Esophagus muscularis mucosa (tissue), 4 donors: ENCODE measurements at regions not wholly inside any gene's neighbourhood (a gene's known extent, or its start where the extent isn't known, plus 50 kb on each side); places are given as distances from the start of the nearest gene placed in this dataset.

Experiments
- DNase-seq: peaks from one replicate; pipeline ENCODE4 v3.0.0-alpha.2; 2017; ENCODE audit errors: extremely low spot score
- H3K27ac ChIP-seq, 4 donors: fragments of 200-600 bp; sonication (generic); replicated peaks in 1 of 4; 1 replicate in 3 of 4; 2 replicates in 1 of 4; pipeline ENCODE4 v1.5.1; 2016 to 2019; ENCODE audit warnings: mild to moderate bottlenecking in 1 of 4
- H3K27me3 ChIP-seq, 4 donors: fragments of 200-600 bp; sonication (generic); one replicate each; pipeline versions ENCODE4 v1.5.1 to v1.6.0; 2016 to 2019
- H3K36me3 ChIP-seq, 4 donors: fragments of 200-600 bp; sonication (generic); one replicate each; pipeline ENCODE4 v1.5.1; 2016 to 2019
- H3K4me1 ChIP-seq, 4 donors: fragments of 200-600 bp; sonication (generic); one replicate each; pipeline ENCODE4 v1.5.1; 2016 to 2019
- H3K4me3 ChIP-seq, 4 donors: fragments of 200-600 bp; sonication (generic); 1 replicate in 2 of 4; 2 replicates in 2 of 4; pipeline ENCODE4 v1.5.1; 2016 to 2019; ENCODE audit warnings: mild to moderate bottlenecking in 4 of 4, moderate library complexity in 1 of 4
- H3K9me3 ChIP-seq, 4 donors: fragments of 200-600 bp; sonication (generic); 1 replicate in 3 of 4; 2 replicates in 1 of 4; pipeline ENCODE4 v1.5.1; 2016 to 2019
- EP300 ChIP-seq: sonication (generic); formaldehyde crosslinking; IDR thresholded peaks from one replicate; pipeline ENCODE4 v1.6.1; 2017; ENCODE audit warnings: antibody characterized with exemption
- POLR2A ChIP-seq: fragments of 450-650 bp; IDR thresholded peaks from one replicate; pipeline ENCODE4 v1.6.1; 2017; ENCODE audit warnings: antibody characterized with exemption, moderate library complexity, mild to moderate bottlenecking, low read depth
- POLR2AphosphoS5 ChIP-seq, 2 donors: sonication (generic); formaldehyde crosslinking; IDR thresholded peaks; one replicate each; pipeline ENCODE4 v1.6.1; 2017; ENCODE audit warnings: antibody characterized with exemption in 2 of 2
- WGBS: methylation state at CpG from one replicate; pipeline ENCODE4 v1.1.5; 2018; 5-methylcytosine and 5-hydroxymethylcytosine counted together
- intact Hi-C: fragments of 100-400 bp; cut with DNase I; formaldehyde crosslinking; loops from one replicate; pipeline ENCODE4 v1.15.1; 2023
- TF ChIP-seq, protein P1 (sequence below), 3 experiments: fragments of 200-600 bp in 2 of 3; fragments of 450-650 bp in 1 of 3; sonication (generic) in 2 of 3; IDR thresholded peaks; one replicate each; pipeline ENCODE4 v1.5.1; 2017 to 2019; ENCODE audit warnings: antibody characterized with exemption in 3 of 3, mild to moderate bottlenecking in 2 of 3, moderate library complexity in 1 of 3

DNA sequence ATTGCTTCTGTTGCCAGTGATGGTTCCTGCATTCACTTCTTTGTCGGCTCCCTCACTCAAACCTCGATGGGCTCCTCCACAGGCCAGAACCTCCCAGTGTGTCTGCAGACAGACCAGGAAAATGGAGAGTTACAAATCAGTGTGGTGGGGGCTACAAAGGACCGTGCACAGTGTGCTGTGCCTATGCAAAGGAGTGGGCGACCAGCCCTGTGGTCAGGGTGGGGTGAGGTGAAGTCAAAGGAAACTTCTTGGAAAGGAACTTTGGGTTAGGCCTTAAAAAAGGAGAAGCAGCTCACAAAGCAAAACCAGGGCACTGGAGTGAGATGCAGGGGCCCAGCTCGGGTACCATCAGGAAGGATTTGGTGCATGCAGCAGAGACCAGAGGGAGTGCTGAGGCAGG is 304.3 kb upstream of the ZMIZ1 start:
- peaks cover 8 to 41% (median 33%) of the 10 kb centered on the region in 4 donors for H3K4me1 ChIP-seq
- H3K27me3 ChIP-seq = no peaks in the 10 kb centered on the region
- no peak for TF ChIP-seq EP300
- no peak for TF ChIP-seq POLR2A
- TF ChIP-seq, protein P1, sequence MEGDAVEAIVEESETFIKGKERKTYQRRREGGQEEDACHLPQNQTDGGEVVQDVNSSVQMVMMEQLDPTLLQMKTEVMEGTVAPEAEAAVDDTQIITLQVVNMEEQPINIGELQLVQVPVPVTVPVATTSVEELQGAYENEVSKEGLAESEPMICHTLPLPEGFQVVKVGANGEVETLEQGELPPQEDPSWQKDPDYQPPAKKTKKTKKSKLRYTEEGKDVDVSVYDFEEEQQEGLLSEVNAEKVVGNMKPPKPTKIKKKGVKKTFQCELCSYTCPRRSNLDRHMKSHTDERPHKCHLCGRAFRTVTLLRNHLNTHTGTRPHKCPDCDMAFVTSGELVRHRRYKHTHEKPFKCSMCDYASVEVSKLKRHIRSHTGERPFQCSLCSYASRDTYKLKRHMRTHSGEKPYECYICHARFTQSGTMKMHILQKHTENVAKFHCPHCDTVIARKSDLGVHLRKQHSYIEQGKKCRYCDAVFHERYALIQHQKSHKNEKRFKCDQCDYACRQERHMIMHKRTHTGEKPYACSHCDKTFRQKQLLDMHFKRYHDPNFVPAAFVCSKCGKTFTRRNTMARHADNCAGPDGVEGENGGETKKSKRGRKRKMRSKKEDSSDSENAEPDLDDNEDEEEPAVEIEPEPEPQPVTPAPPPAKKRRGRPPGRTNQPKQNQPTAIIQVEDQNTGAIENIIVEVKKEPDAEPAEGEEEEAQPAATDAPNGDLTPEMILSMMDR (IDR thresholded peaks at IDR 0.05) = no peak
- TF ChIP-seq POLR2AphosphoS5 (IDR thresholded peaks at IDR 0.05) = no peak
- intact Hi-C loops = no loop called here
- DNase-seq = no peak
- no peak overlapping the region for H3K4me3 ChIP-seq
- 81% methylated on average over 5 of the region's 5 CpGs for WGBS
- H3K36me3 ChIP-seq = no peaks in the 10 kb centered on the region
- H3K9me3 ChIP-seq = no peaks in the 10 kb centered on the region
- peak overlapping the region; percentile 69 to 82 (median 76) for H3K27ac ChIP-seq

DNA sequence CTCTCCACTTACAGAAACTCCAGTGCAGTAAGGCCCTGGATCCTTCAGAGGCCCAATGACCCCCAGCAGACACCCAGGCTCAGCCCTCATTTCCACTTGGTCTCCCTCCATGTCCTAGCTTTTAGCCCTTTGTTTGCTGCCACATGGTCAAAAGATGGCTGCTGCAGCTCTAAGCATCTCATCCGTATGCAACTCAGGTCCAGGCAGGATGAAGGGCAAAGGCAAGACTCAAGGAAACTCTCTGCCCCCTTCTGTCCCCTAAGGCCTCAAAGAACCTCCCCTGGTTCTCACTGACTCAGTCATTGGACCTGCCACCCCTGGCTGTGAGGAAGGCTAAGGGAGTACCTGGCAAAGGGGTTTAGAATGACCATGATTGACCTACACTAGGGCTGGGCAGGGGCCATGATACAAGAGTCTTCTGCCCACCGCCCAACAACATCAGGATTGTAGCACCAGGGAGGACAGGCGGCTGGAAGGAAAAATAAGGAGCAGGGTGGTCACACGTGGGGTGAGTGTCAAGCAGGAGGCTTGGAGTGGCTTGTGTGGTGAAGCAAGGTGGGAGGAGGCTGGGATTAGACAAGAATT is 303.8 kb upstream of the ZMIZ1 start:
- no peak overlapping the region for H3K4me3 ChIP-seq
- no peak overlapping the region for H3K27ac ChIP-seq
- H3K9me3 ChIP-seq = no peaks in the 10 kb centered on the region
- DNase-seq = no peak
- no peak for TF ChIP-seq POLR2A
- TF ChIP-seq, protein P1 (IDR thresholded peaks at IDR 0.05) = no peak
- no peak for TF ChIP-seq POLR2AphosphoS5 (IDR thresholded peaks at IDR 0.05)
- no peak for TF ChIP-seq EP300
- no peaks in the 10 kb centered on the region for H3K36me3 ChIP-seq
- peaks cover 8 to 44% (median 33%) of the 10 kb centered on the region in 4 donors for H3K4me1 ChIP-seq
- intact Hi-C loops = no loop called here
- H3K27me3 ChIP-seq = no peaks in the 10 kb centered on the region
- 94% methylated on average over 4 of the region's 4 CpGs for WGBS

DNA sequence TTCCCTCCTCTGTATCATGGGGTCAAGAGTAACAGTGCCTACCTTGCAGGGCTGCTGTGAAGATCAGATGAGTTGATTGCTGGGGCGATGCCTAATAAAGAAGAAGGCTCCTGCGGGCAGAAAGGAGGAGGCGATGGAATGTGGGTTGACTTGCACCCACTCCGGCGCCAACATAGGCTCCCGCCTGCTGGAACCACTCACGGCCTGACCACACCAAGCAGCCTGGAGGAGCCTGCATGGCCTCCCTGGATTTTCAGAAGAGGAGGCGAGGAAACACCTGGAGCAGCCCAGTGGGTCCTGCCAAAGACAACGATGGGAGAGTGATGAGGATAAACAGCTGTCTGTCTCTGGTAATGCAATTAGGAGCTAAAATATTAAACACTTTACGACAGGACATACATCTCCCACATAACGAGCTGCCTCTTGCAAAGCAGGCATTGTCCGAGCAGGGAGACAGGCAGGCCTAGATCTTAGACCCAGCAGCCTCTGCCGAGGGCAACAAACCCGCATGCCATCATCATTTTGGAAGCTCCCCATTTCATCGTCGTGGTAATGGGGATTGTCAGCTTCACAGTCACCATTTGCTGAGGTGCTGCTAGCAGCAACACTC is 302.9 kb upstream of the ZMIZ1 start:
- WGBS = 81% methylated on average over 14 of the region's 16 CpGs
- Histone ChIP-seq H3K27me3 (no peaks in the 10 kb centered on the region), H3K4me1 (peaks cover 8 to 53% (median 36%) of the 10 kb centered on the region in 4 donors), H3K4me3 (no peak overlapping the region), H3K27ac (no peak overlapping the region), H3K9me3 (no peaks in the 10 kb centered on the region), H3K36me3 (no peaks in the 10 kb centered on the region)
- DNase-seq = no peak
- TF ChIP-seq POLR2A (no peak), POLR2AphosphoS5 (IDR thresholded peaks at IDR 0.05) (no peak), EP300 (no peak)
- TF ChIP-seq, protein P1 (IDR thresholded peaks at IDR 0.05) = no peak
- intact Hi-C loops = no loop called here

DNA sequence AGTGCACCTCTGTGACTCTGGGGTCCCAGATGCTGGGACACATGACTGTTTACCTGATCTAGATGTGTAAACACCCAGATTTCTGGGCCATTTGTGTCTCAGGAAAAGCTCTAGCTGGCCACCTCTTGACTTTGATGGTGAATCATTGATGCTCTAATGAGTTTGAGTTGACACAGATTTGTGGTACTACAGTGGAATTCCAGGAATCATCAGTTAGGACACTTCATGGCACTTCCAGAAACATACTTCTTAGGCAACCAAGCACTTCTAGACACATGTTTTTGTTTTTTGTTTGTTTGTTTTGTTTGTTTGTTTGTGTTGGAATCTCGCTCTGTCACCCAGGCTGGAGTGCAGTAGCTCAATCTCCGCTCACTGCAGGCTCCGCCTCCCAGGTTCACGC is 302.2 kb upstream of the ZMIZ1 start:
- DNase-seq = no peak
- H3K9me3 ChIP-seq = no peaks in the 10 kb centered on the region
- WGBS = 99% methylated on average over 4 of the region's 4 CpGs
- no peaks in the 10 kb centered on the region for H3K27me3 ChIP-seq
- peaks cover 8 to 60% (median 43%) of the 10 kb centered on the region in 4 donors for H3K4me1 ChIP-seq
- no peak overlapping the region for H3K27ac ChIP-seq
- TF ChIP-seq POLR2AphosphoS5 (IDR thresholded peaks at IDR 0.05) = no peak
- TF ChIP-seq EP300 = no peak
- no peak for TF ChIP-seq POLR2A
- TF ChIP-seq, protein P1 (IDR thresholded peaks at IDR 0.05) = no peak
- intact Hi-C loops = no loop called here
- no peaks in the 10 kb centered on the region for H3K36me3 ChIP-seq
- no peak overlapping the region for H3K4me3 ChIP-seq
